NAMALWA (cell line): ENCODE measurements at regions not wholly inside any gene's neighbourhood (a gene's known extent, or its start where the extent isn't known, plus 50 kb on each side); places are given as distances from the start of the nearest gene placed in this dataset.
A peak's percentile ranks its signal among the peaks of the same experiment; 100 is the strongest.

Source experiments
- DNase-seq: peaks from one replicate; pipeline ENCODE4 v3.0.0-alpha.2; 2015; ENCODE audit warnings: low spot score

- DNase-seq = no peak
These were observed 365.6 kb upstream of the ADGRL2 start for GRCh38 chr1:81435175-81435574.

GRCh38 chr1:81433676-81434075 lies 367.1 kb upstream of the ADGRL2 start:
- DNase-seq = no peak

- no peak for DNase-seq
These were observed 368.1 kb upstream of the ADGRL2 start for GRCh38 chr1:81432654-81433109.

- DNase-seq = no peak
These were observed 368.7 kb upstream of the ADGRL2 start for GRCh38 chr1:81432059-81432458.

GRCh38 chr1:81431624-81432000 lies 369.1 kb upstream of the ADGRL2 start:
- DNase-seq = no peak

GRCh38 chr1:81430955-81431623 lies 369.6 kb upstream of the ADGRL2 start:
- DNase-seq = no peak

GRCh38 chr1:81430236-81430938 lies 370.3 kb upstream of the ADGRL2 start:
- no peak for DNase-seq

- DNase-seq = no peak
These were observed 371.7 kb upstream of the ADGRL2 start for GRCh38 chr1:81428998-81429397.

- no peak for DNase-seq
These were observed 375.9 kb upstream of the ADGRL2 start for GRCh38 chr1:81424816-81425215.

GRCh38 chr1:81424061-81424460 lies 376.7 kb upstream of the ADGRL2 start:
- DNase-seq = no peak

- no peak for DNase-seq
These were observed 380.0 kb upstream of the ADGRL2 start for GRCh38 chr1:81420760-81421159.

- peak; percentile 52 for DNase-seq
These were observed 386.2 kb upstream of the ADGRL2 start for GRCh38 chr1:81414488-81415015.

GRCh38 chr1:81412954-81413353 lies 387.8 kb upstream of the ADGRL2 start:
- no peak for DNase-seq

- no peak for DNase-seq
These were observed 389.8 kb upstream of the ADGRL2 start for GRCh38 chr1:81410941-81411340.

- DNase-seq = no peak
These were observed 390.4 kb upstream of the ADGRL2 start for GRCh38 chr1:81410351-81410750.

GRCh38 chr1:81409780-81410274 lies 390.9 kb upstream of the ADGRL2 start:
- no peak for DNase-seq

- DNase-seq = no peak
These were observed 391.5 kb upstream of the ADGRL2 start for GRCh38 chr1:81409262-81409661.

- no peak for DNase-seq
These were observed 392.3 kb upstream of the ADGRL2 start for GRCh38 chr1:81408419-81408818.

- DNase-seq = no peak
These were observed 393.5 kb upstream of the ADGRL2 start for GRCh38 chr1:81407000-81407821.

GRCh38 chr1:81406292-81406999 lies 394.3 kb upstream of the ADGRL2 start:
- DNase-seq = no peak

- DNase-seq = no peak
These were observed 402.7 kb upstream of the ADGRL2 start for GRCh38 chr1:81398041-81398440.
